DND-41 (cell line): ENCODE measurements at regions not wholly inside any gene's neighbourhood (a gene's known extent, or its start where the extent isn't known, plus 50 kb on each side); places are given as distances from the start of the nearest gene placed in this dataset.

Experiments used
- ATAC-seq: fragments of 200-7000 bp; cut with Tn5 transposase; 3 replicates; pipeline ENCODE4 v1.9.1; 2021; ENCODE audit warnings: low read depth; ENCODE audit not compliant: insufficient read depth
- DNase-seq: peaks from one replicate; pipeline ENCODE4 v3.0.0-alpha.2; 2020
- H2AFZ ChIP-seq: 2 replicates; pipeline ENCODE4 v1.6.0; 2012; ENCODE audit warnings: low read depth, low read length
- H3K27ac ChIP-seq: 2 replicates; pipeline ENCODE4 v1.5.1; 2012; ENCODE audit warnings: low read length, inconsistent platforms
- H3K27me3 ChIP-seq: fragments of 200-600 bp; sonication (generic); 2 replicates; pipeline ENCODE4 v1.6.0; 2012; ENCODE audit warnings: low read length, mild to moderate bottlenecking, inconsistent platforms; ENCODE audit not compliant: insufficient read depth, poor library complexity
- H3K36me3 ChIP-seq: 2 replicates; pipeline ENCODE4 v1.5.1; 2012; ENCODE audit warnings: low read length, inconsistent platforms; ENCODE audit not compliant: insufficient read depth
- H3K4me1 ChIP-seq: 2 replicates; pipeline ENCODE4 v1.5.1; 2012; ENCODE audit warnings: mild to moderate bottlenecking, low read length; ENCODE audit not compliant: insufficient read depth
- H3K4me2 ChIP-seq: 2 replicates; pipeline ENCODE4 v1.6.0; 2012; ENCODE audit warnings: mild to moderate bottlenecking, moderate library complexity, low read length, inconsistent platforms; ENCODE audit not compliant: insufficient read depth
- H3K4me3 ChIP-seq, 2 experiments: fragments of 200-600 bp in 1 of 2; shearing (Covaris generic) in 1 of 2; 2 replicates each; pipeline ENCODE4 v1.5.1; 2012 to 2016; ENCODE audit warnings: inconsistent platforms in 2 of 2, low read length in 2 of 2, mild to moderate bottlenecking in 2 of 2, low read depth in 1 of 2, moderate library complexity in 1 of 2
- H3K79me2 ChIP-seq: 2 replicates; pipeline ENCODE4 v1.6.0; 2012; ENCODE audit warnings: low read length, inconsistent platforms; ENCODE audit not compliant: insufficient read depth
- H3K9ac ChIP-seq: 2 replicates; pipeline ENCODE4 v1.6.0; 2012; ENCODE audit warnings: low read depth, mild to moderate bottlenecking, inconsistent platforms, low read length, moderate library complexity
- H3K9me3 ChIP-seq: 2 replicates; pipeline ENCODE4 v1.5.1; 2012; ENCODE audit warnings: low read length, moderate library complexity, mild to moderate bottlenecking, inconsistent platforms; ENCODE audit not compliant: insufficient read depth, severe bottlenecking
- H4K20me1 ChIP-seq: 2 replicates; pipeline ENCODE4 v1.6.0; 2012; ENCODE audit warnings: low read length; ENCODE audit not compliant: insufficient read depth
- EZH2 ChIP-seq: IDR thresholded peaks from 3 replicates; pipeline ENCODE4 v1.6.1; 2012; ENCODE audit warnings: borderline replicate concordance, low read depth, mild to moderate bottlenecking, moderate library complexity, low read length, inconsistent platforms; ENCODE audit not compliant: severe bottlenecking
- TF ChIP-seq, protein P1 (sequence below): IDR thresholded peaks from 2 replicates; pipeline ENCODE4 v1.5.1; 2012; ENCODE audit warnings: borderline replicate concordance, low read length, moderate library complexity, mild to moderate bottlenecking; ENCODE audit not compliant: poor library complexity, severe bottlenecking; ENCODE audit errors: extremely low read depth

DNA sequence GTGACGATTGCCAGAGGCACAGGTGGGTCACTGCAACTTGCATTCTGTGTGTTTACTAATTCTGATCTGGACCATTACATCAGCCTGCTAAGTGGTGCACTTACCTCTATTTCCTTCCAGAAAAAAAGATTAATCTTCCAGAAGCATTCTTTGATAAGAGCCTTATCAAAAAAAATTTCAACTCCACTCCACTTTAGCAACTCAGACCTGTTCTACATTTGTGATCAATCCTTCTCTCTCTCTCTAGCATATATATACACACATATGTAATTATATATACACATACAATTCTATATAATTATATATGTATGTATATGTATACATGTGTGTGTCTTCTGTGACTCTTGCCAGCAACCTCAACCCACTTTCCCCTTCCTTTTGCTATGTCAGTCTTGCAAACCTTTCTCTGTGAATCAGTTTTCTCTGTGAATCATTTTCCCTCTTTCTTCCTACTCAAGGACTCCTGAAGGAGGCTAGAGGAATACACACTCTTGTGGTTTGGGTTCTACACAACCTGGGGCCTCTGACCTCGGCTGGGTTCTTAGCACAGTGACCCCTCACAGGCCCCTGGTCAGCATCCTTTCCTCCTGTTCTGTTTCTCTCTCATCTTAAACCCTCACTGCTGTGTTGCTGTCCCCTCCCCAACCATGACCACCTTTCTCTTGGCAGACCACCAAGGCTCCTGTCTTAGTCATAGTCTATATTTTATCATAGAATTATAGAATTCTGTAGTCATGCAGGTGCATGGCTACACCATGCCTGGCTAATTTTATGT lies 130.4 kb upstream of the PELI1 start:
- peaks cover 3% of the 10 kb centered on the region for H3K27me3 ChIP-seq
- no peaks in the 10 kb centered on the region for H3K9me3 ChIP-seq
- ATAC-seq (no peak), DNase-seq (no peak)
- H3K4me1 ChIP-seq = no peaks in the 10 kb centered on the region
- no peak overlapping the region for H3K9ac ChIP-seq
- no peak overlapping the region for H3K4me3 ChIP-seq
- H4K20me1 ChIP-seq = no peaks in the 10 kb centered on the region
- TF ChIP-seq, protein P1, sequence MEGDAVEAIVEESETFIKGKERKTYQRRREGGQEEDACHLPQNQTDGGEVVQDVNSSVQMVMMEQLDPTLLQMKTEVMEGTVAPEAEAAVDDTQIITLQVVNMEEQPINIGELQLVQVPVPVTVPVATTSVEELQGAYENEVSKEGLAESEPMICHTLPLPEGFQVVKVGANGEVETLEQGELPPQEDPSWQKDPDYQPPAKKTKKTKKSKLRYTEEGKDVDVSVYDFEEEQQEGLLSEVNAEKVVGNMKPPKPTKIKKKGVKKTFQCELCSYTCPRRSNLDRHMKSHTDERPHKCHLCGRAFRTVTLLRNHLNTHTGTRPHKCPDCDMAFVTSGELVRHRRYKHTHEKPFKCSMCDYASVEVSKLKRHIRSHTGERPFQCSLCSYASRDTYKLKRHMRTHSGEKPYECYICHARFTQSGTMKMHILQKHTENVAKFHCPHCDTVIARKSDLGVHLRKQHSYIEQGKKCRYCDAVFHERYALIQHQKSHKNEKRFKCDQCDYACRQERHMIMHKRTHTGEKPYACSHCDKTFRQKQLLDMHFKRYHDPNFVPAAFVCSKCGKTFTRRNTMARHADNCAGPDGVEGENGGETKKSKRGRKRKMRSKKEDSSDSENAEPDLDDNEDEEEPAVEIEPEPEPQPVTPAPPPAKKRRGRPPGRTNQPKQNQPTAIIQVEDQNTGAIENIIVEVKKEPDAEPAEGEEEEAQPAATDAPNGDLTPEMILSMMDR = no peak
- no peak for TF ChIP-seq EZH2
- no peak overlapping the region for H3K4me2 ChIP-seq
- H3K79me2 ChIP-seq = no peaks in the 10 kb centered on the region
- no peak overlapping the region for H2AFZ ChIP-seq
- H3K27ac ChIP-seq = no peak overlapping the region
- H3K36me3 ChIP-seq = no peaks in the 10 kb centered on the region

DNA sequence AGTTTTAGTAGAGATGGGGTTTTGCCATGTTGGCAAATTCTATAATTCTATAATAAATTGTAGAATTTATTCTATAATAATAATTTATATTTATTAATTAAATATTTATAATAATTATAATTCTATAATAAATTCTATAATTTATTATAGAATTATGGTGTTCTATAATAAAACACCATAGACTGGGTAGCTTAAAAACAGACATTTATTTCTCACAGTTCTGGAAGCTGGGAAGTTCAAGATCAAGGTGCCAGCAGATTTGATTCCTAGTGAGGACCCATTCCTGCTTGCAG lies 130.9 kb upstream of the PELI1 start:
- Histone ChIP-seq H3K27ac (no peak overlapping the region), H3K9me3 (no peaks in the 10 kb centered on the region), H3K4me3 (no peak overlapping the region), H3K4me2 (no peak overlapping the region), H4K20me1 (no peaks in the 10 kb centered on the region), H3K36me3 (no peaks in the 10 kb centered on the region), H3K4me1 (no peaks in the 10 kb centered on the region), H3K27me3 (peaks cover 3% of the 10 kb centered on the region), H3K79me2 (no peaks in the 10 kb centered on the region), H3K9ac (no peak overlapping the region), H2AFZ (no peak overlapping the region)
- ATAC-seq (no peak), DNase-seq (no peak)
- TF ChIP-seq EZH2 = no peak
- TF ChIP-seq, protein P1 = no peak

DNA sequence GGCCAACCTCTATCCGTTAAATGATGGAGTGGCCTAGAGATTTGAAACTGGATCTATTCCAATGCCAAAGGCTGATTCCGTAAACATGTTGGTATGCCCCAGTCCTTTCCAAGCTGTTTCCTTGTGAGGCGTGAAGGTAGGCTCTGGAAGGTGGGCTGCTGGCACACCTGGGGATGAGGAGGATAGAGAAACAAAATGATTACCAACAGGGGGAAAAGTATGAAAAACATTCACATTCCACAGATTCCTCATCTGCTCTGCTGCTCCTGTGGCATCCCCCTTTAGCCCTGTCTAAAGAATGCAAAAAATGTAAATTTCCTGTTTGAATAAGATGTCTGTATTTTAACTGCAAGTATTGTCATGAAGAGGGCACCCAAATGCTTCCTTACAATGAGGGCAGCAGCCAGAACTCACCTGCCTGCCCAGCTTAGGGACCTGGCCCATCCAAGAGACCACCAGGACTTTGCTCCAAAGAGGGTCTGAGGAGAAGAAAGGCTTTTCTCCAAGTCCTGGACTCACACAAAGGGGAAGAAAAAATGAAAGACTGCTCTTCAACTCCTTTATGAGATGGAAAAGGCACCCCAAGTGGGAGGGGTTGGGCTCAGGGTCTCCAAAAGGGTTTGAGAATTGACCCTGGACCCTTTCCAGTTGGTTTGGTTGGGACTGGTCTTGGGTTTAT lies 132.3 kb upstream of the PELI1 start:
- DNase-seq = no peak
- Histone ChIP-seq H4K20me1 (no peaks in the 10 kb centered on the region), H2AFZ (no peak overlapping the region), H3K79me2 (no peaks in the 10 kb centered on the region), H3K4me1 (no peaks in the 10 kb centered on the region), H3K4me3 (no peak overlapping the region), H3K4me2 (no peak overlapping the region), H3K27me3 (peaks cover 3% of the 10 kb centered on the region), H3K9ac (no peak overlapping the region), H3K27ac (no peak overlapping the region), H3K36me3 (no peaks in the 10 kb centered on the region), H3K9me3 (no peaks in the 10 kb centered on the region)
- no peak for ATAC-seq
- no peak for TF ChIP-seq EZH2
- TF ChIP-seq, protein P1 = no peak
